ENCODE measurements at regions not wholly inside any gene's neighbourhood (a gene's known extent, or its start where the extent isn't known, plus 50 kb on each side); places are given as distances from the start of the nearest gene placed in this dataset.

DNA sequence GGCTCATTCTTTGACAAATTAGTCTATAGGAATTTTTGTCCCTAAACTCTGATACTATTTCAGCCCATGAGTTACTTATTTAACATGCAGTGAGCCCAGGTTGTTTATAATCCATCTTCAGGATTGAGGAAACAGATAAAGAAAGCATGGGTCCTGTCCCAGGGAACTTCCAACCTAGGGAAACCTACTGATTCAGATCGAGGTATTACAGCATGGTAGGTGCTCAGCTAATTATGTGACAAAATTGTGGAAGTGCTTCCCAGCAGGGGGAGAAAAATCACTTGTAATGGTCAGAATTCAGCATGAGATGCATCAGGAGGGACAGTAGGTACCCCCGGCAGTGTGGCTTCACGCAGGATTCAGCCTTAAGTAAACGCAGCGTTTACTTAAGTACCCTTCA lies 171.3 kb downstream of the NUFIP1 start:
- CTCF ChIA-PET, result interaction anchor here (0.8 to 1.8 kb wide), 7 partner anchors 12 to 335 kb away, joined by 3 to 6 read pairs (median 3); no protein-coding TSS in a partner anchor

DNA sequence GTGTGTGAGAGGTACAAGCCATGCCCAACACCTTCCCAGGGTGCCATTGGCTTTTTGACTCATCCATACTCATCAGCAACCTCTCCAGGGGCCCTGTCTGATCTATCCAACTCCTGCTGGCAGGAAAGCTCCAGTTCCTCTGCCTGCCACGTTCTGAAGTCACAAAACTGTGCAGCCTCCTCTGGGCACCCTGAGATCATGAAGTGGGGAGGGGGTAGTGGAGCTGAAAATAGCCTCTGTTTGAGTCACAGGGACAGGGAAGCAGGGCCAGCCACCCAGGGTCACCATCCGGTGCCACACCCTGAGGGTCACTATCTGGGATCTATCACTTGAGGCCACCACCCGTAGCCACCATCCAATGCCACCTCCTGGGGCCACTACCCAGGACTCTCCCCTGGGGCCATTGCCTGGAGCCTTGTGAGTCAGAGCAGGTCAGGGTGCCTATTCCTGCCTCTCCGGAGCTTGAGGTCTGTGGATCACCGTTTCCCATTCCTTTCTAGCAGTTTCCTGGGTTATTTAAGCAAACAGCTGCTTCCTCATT lies 172.1 kb downstream of the NUFIP1 start:
- H3K4me2 ChIP-seq (ENCODE audit: insufficient read depth, low read length), result no peak overlapping the region
- no TSS peak for BruUV-seq (replicated peaks)
- ChIA-PET CTCF (interaction anchor here (0.7 to 1.5 kb wide), 5 partner anchors 10 to 150 kb away, joined by 3 to 4 read pairs (median 3); no protein-coding TSS in a partner anchor), POLR2A (no interaction called here)
- dilution Hi-C loops (cut with MboI; ENCODE audit: extremely low pct_ligation_motif_present, low sequenced_read_pairs) (no loop called here), intact Hi-C loops (cut with micrococcal nuclease) (loop anchor here (5.0 kb wide), 1 partner anchor 65 kb away; no protein-coding TSS in a partner anchor)
- FAIRE-seq (no peak), DNase-seq (ENCODE audit: low read depth, low spot score) (peak; percentile 19)
- no peaks in the 10 kb centered on the region for H3K9me1 ChIP-seq (replicated peaks; ENCODE audit: control insufficient read depth, extremely low read depth, insufficient read depth, low read length)
- no peaks in the 10 kb centered on the region for H3K9me3 ChIP-seq (replicated peaks; ENCODE audit: control insufficient read depth, insufficient read depth, low read length)
- TF ChIP-seq JUN (IDR thresholded peaks at IDR 0.05; ENCODE audit: borderline replicate concordance, insufficient read depth, insufficient read length, low read depth), result no peak
- TF ChIP-seq POLR2A (IDR thresholded peaks at IDR 0.05; ENCODE audit: low read depth, low read length), result no peak
- no peak for TF ChIP-seq EZH2 (IDR thresholded peaks at IDR 0.05; ENCODE audit: borderline replicate concordance, low read depth, low read length, severe bottlenecking)
- TF ChIP-seq FOS (IDR thresholded peaks at IDR 0.05; ENCODE audit: borderline replicate concordance, insufficient read depth, low read length), result no peak
- H2AFZ ChIP-seq (ENCODE audit: low read depth, low read length), result no peak overlapping the region
- H4K20me1 ChIP-seq (replicated peaks; ENCODE audit: control insufficient read depth, extremely low read depth, insufficient read depth, low read length), result no peaks in the 10 kb centered on the region
- H3K79me2 ChIP-seq (ENCODE audit: control insufficient read depth, insufficient read depth, low read length), result no peaks in the 10 kb centered on the region
- H3K4me3 ChIP-seq (replicated peaks in 1 of 3; ENCODE audit: insufficient read depth in 1 of 3, low read depth in 1 of 3, low read length in 3 of 3), result no peak overlapping the region
- H3K4me1 ChIP-seq (ENCODE audit: control insufficient read depth, extremely low read depth, insufficient read depth, low read length), result peaks cover 23% of the 10 kb centered on the region
- H3K27ac ChIP-seq (ENCODE audit: insufficient read depth, low read depth, low read length), result no peak overlapping the region
- no peaks in the 10 kb centered on the region for H3K36me3 ChIP-seq (ENCODE audit: control insufficient read depth in 2 of 2, extremely low read depth in 1 of 2, insufficient read depth in 2 of 2, low read length in 2 of 2)
- H3K27me3 ChIP-seq (ENCODE audit: control insufficient read depth in 2 of 2, insufficient read depth in 2 of 2, low read length in 2 of 2), result no peaks in the 10 kb centered on the region
- no peak overlapping the region for H3K9ac ChIP-seq (replicated peaks; ENCODE audit: extremely low read depth, insufficient read depth, low read length)

More for the DNA sequence above, 171.3 kb downstream of the NUFIP1 start:
- Histone ChIP-seq H2AFZ (ENCODE audit: low read depth, low read length) (no peak overlapping the region), H3K4me1 (ENCODE audit: control insufficient read depth, extremely low read depth, insufficient read depth, low read length) (peaks cover 23% of the 10 kb centered on the region), H3K27me3 (ENCODE audit: control insufficient read depth in 2 of 2, insufficient read depth in 2 of 2, low read length in 2 of 2) (no peaks in the 10 kb centered on the region), H3K36me3 (ENCODE audit: control insufficient read depth in 2 of 2, extremely low read depth in 1 of 2, insufficient read depth in 2 of 2, low read length in 2 of 2) (no peaks in the 10 kb centered on the region), H3K4me2 (ENCODE audit: insufficient read depth, low read length) (no peak overlapping the region), H4K20me1 (replicated peaks; ENCODE audit: control insufficient read depth, extremely low read depth, insufficient read depth, low read length) (no peaks in the 10 kb centered on the region), H3K79me2 (ENCODE audit: control insufficient read depth, insufficient read depth, low read length) (no peaks in the 10 kb centered on the region), H3K9me3 (replicated peaks; ENCODE audit: control insufficient read depth, insufficient read depth, low read length) (no peaks in the 10 kb centered on the region), H3K27ac (ENCODE audit: insufficient read depth, low read depth, low read length) (no peak overlapping the region), H3K9me1 (replicated peaks; ENCODE audit: control insufficient read depth, extremely low read depth, insufficient read depth, low read length) (no peaks in the 10 kb centered on the region), H3K4me3 (replicated peaks in 1 of 3; ENCODE audit: insufficient read depth in 1 of 3, low read depth in 1 of 3, low read length in 3 of 3) (no peak overlapping the region), H3K9ac (replicated peaks; ENCODE audit: extremely low read depth, insufficient read depth, low read length) (no peak overlapping the region)
- intact Hi-C loops (cut with micrococcal nuclease), result loop anchor here (2.0 to 5.0 kb wide), 2 partner anchors 64 to 107 kb away; no protein-coding TSS in a partner anchor
- TF ChIP-seq EZH2 (IDR thresholded peaks at IDR 0.05; ENCODE audit: borderline replicate concordance, low read depth, low read length, severe bottlenecking), result no peak
- TF ChIP-seq, protein P1, sequence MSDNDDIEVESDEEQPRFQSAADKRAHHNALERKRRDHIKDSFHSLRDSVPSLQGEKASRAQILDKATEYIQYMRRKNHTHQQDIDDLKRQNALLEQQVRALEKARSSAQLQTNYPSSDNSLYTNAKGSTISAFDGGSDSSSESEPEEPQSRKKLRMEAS (IDR thresholded peaks at IDR 0.05; ENCODE audit: insufficient read depth, insufficient read length), result no peak
- no peak for TF ChIP-seq GATA2 (IDR thresholded peaks at IDR 0.05; ENCODE audit: insufficient read depth, insufficient read length, low read depth, low read length)
- TF ChIP-seq JUN (IDR thresholded peaks at IDR 0.05; ENCODE audit: borderline replicate concordance, insufficient read depth, insufficient read length, low read depth), result no peak
- TF ChIP-seq POLR2AphosphoS5 (IDR thresholded peaks at IDR 0.05; ENCODE audit: insufficient read depth, low read depth, low read length), result no peak
- FAIRE-seq (no peak), DNase-seq (ENCODE audit: low read depth, low spot score) (no peak)
- POLR2A ChIA-PET, result no interaction called here
- BruUV-seq (replicated peaks), result no TSS peak
- dilution Hi-C loops (cut with MboI; ENCODE audit: extremely low pct_ligation_motif_present, low sequenced_read_pairs), result no loop called here
